ENCODE measurements at regions not wholly inside any gene's neighbourhood (a gene's known extent, or its start where the extent isn't known, plus 50 kb on each side); places are given as distances from the start of the nearest gene placed in this dataset.

- no peaks in the 10 kb centered on the region for H3K79me2 ChIP-seq (ENCODE audit: control insufficient read depth, insufficient read depth, low read length)
- no peaks in the 10 kb centered on the region for H3K27me3 ChIP-seq (ENCODE audit: control insufficient read depth, extremely low read depth, insufficient read depth, low read length)
- H3K4me1 ChIP-seq (ENCODE audit: control insufficient read depth, extremely low read depth, insufficient read depth, low read length): no peaks in the 10 kb centered on the region
- H3K36me3 ChIP-seq (ENCODE audit: control insufficient read depth in 2 of 2, extremely low read depth in 1 of 2, insufficient read depth in 2 of 2, low read length in 2 of 2): no peaks in the 10 kb centered on the region
- no peaks in the 10 kb centered on the region for H3K9me1 ChIP-seq (ENCODE audit: control insufficient read depth, extremely low read depth, insufficient read depth, low read length)
- no peak for TF ChIP-seq EZH2 (IDR thresholded peaks at IDR 0.05; ENCODE audit: low read length)
- TF ChIP-seq, protein P1, sequence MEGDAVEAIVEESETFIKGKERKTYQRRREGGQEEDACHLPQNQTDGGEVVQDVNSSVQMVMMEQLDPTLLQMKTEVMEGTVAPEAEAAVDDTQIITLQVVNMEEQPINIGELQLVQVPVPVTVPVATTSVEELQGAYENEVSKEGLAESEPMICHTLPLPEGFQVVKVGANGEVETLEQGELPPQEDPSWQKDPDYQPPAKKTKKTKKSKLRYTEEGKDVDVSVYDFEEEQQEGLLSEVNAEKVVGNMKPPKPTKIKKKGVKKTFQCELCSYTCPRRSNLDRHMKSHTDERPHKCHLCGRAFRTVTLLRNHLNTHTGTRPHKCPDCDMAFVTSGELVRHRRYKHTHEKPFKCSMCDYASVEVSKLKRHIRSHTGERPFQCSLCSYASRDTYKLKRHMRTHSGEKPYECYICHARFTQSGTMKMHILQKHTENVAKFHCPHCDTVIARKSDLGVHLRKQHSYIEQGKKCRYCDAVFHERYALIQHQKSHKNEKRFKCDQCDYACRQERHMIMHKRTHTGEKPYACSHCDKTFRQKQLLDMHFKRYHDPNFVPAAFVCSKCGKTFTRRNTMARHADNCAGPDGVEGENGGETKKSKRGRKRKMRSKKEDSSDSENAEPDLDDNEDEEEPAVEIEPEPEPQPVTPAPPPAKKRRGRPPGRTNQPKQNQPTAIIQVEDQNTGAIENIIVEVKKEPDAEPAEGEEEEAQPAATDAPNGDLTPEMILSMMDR (optimal IDR thresholded peaks at IDR 0.05 in 1 of 3, IDR thresholded peaks at IDR 0.05 in 1 of 3, conservative IDR thresholded peaks at IDR 0.05 in 1 of 3; ENCODE audit: extremely low read depth in 1 of 3, insufficient read depth in 2 of 3, low read length in 3 of 3): no peak
- no peaks in the 10 kb centered on the region for H3K9me3 ChIP-seq (ENCODE audit: control insufficient read depth, low read depth, low read length)
- DNase-seq (ENCODE audit: low read depth, low spot score): no peak
- H3K4me3 ChIP-seq (ENCODE audit: control insufficient read depth in 2 of 3, extremely low read depth in 1 of 3, insufficient read depth in 2 of 3, low read depth in 1 of 3, low read length in 3 of 3): no peak overlapping the region
- no peaks in the 10 kb centered on the region for H4K20me1 ChIP-seq (ENCODE audit: control insufficient read depth, extremely low read depth, insufficient read depth, low read length)
- no peak overlapping the region for H2AFZ ChIP-seq (ENCODE audit: control insufficient read depth, low read length)
- H3K27ac ChIP-seq (ENCODE audit: control insufficient read depth, insufficient read depth, low read length): no peak overlapping the region
- H3K4me2 ChIP-seq (ENCODE audit: control insufficient read depth, extremely low read depth, insufficient read depth, low read depth, low read length): no peak overlapping the region
- H3K9ac ChIP-seq (ENCODE audit: control insufficient read depth, extremely low read depth, insufficient read depth, low read length): no peak overlapping the region
- dilution Hi-C loops (cut with MboI; ENCODE audit: extremely low pct_ligation_motif_present, low sequenced_read_pairs): no loop called here
- no peak for FAIRE-seq
Observed at GRCh38 chr1:232477728-232478127, 152.2 kb downstream of the SIPA1L2 start.

DNA sequence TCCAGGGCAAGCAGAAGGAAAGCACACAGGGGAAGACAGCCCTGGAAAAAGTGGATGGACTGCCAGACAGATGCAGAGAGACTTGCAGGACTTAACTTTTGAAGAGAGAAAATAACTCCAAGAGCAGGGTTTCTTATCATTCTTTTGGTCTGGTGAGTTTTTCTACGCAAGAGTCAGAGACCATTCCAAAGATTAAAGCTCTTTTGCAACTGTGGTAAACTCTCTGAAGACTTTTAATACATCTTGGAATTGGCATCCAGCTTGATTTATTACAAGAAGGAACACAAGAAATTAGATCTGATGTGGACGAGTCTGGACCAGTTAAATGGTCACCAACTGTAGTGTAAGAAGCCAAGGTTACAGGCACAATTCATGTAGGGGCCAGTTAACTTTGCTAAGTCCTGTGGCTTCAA, 153.4 kb downstream of the SIPA1L2 start:
- DNase-seq (ENCODE audit: low read depth, low spot score): no peak
- no peak overlapping the region for H3K9ac ChIP-seq (ENCODE audit: control insufficient read depth, extremely low read depth, insufficient read depth, low read length)

More for the DNA sequence above, 153.4 kb downstream of the SIPA1L2 start:
- Histone ChIP-seq H3K9me3 (ENCODE audit: control insufficient read depth, low read depth, low read length) (no peaks in the 10 kb centered on the region), H3K4me1 (ENCODE audit: control insufficient read depth, extremely low read depth, insufficient read depth, low read length) (no peaks in the 10 kb centered on the region), H3K4me3 (ENCODE audit: control insufficient read depth in 2 of 3, extremely low read depth in 1 of 3, insufficient read depth in 2 of 3, low read depth in 1 of 3, low read length in 3 of 3) (no peak overlapping the region), H3K79me2 (ENCODE audit: control insufficient read depth, insufficient read depth, low read length) (no peaks in the 10 kb centered on the region), H2AFZ (ENCODE audit: control insufficient read depth, low read length) (no peak overlapping the region), H3K36me3 (ENCODE audit: control insufficient read depth in 2 of 2, extremely low read depth in 1 of 2, insufficient read depth in 2 of 2, low read length in 2 of 2) (no peaks in the 10 kb centered on the region), H3K4me2 (ENCODE audit: control insufficient read depth, extremely low read depth, insufficient read depth, low read depth, low read length) (no peak overlapping the region), H3K27ac (ENCODE audit: control insufficient read depth, insufficient read depth, low read length) (no peak overlapping the region), H3K9me1 (ENCODE audit: control insufficient read depth, extremely low read depth, insufficient read depth, low read length) (no peaks in the 10 kb centered on the region), H3K27me3 (ENCODE audit: control insufficient read depth, extremely low read depth, insufficient read depth, low read length) (no peaks in the 10 kb centered on the region), H4K20me1 (ENCODE audit: control insufficient read depth, extremely low read depth, insufficient read depth, low read length) (no peaks in the 10 kb centered on the region)
- no peak for FAIRE-seq
- TF ChIP-seq, protein P1 (optimal IDR thresholded peaks at IDR 0.05 in 1 of 3, IDR thresholded peaks at IDR 0.05 in 1 of 3, conservative IDR thresholded peaks at IDR 0.05 in 1 of 3; ENCODE audit: extremely low read depth in 1 of 3, insufficient read depth in 2 of 3, low read length in 3 of 3): no peak
- no peak for TF ChIP-seq EZH2 (IDR thresholded peaks at IDR 0.05; ENCODE audit: low read length)
- dilution Hi-C loops (cut with MboI; ENCODE audit: extremely low pct_ligation_motif_present, low sequenced_read_pairs): no loop called here

All from keratinocyte (primary cell).